Epithelial cell of proximal tubule (primary cell): ENCODE measurements at regions not wholly inside any gene's neighbourhood (a gene's known extent, or its start where the extent isn't known, plus 50 kb on each side); places are given as distances from the start of the nearest gene placed in this dataset.

ENCODE experiments used
- DNase-seq: peaks from one replicate; pipeline ENCODE4 v3.0.0-alpha.2; 2011; ENCODE audit warnings: low read depth
- H3K4me3 ChIP-seq: 2 replicates; pipeline ENCODE4 v1.5.1; 2011; ENCODE audit warnings: low read depth, mild to moderate bottlenecking, low read length
- TF ChIP-seq, protein P1 (sequence below): conservative IDR thresholded peaks from 2 replicates; pipeline ENCODE4 v1.5.1; 2012; ENCODE audit warnings: low read depth, mild to moderate bottlenecking, low read length

DNA sequence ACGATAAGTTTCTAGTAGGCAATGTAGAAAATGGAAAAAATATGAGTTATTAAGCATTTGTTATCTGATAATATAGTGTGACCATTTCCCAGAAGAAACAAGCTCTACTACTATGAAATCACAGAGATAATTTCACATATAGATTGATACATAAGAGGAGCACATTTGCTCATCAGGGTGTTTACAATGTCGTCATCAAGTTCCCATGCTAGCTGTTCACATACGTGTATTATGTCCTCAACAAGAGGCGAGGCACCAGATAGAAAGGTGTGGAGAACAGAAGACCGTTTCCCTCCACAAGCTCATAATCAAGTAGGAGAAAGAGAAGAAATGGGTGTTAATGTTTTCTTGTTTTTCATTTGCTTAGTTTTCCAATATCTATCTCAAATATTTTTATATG is 326.1 kb upstream of the ARID1B start:
- TF ChIP-seq, protein P1, sequence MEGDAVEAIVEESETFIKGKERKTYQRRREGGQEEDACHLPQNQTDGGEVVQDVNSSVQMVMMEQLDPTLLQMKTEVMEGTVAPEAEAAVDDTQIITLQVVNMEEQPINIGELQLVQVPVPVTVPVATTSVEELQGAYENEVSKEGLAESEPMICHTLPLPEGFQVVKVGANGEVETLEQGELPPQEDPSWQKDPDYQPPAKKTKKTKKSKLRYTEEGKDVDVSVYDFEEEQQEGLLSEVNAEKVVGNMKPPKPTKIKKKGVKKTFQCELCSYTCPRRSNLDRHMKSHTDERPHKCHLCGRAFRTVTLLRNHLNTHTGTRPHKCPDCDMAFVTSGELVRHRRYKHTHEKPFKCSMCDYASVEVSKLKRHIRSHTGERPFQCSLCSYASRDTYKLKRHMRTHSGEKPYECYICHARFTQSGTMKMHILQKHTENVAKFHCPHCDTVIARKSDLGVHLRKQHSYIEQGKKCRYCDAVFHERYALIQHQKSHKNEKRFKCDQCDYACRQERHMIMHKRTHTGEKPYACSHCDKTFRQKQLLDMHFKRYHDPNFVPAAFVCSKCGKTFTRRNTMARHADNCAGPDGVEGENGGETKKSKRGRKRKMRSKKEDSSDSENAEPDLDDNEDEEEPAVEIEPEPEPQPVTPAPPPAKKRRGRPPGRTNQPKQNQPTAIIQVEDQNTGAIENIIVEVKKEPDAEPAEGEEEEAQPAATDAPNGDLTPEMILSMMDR = no peak
- no peak overlapping the region for H3K4me3 ChIP-seq
- no peak for DNase-seq

DNA sequence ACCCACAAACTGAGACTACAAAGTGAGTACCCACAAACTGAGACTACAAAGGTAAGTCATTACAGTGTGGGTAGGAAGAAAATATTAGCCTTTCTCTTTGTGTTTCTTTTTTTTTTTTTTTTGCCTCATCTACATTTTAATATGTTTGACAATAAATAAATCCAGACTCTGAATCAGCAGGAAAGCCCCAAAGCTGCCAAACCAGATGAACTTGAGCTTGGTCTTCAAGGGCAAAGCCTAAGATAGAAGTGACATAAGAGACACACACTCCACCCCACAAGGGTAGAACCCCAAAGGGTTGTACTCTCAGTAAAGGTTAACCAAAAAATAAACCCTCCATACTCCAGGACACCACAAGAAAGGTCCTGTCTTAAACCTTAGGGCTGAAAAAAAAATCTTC is 326.8 kb upstream of the ARID1B start:
- TF ChIP-seq, protein P1 = no peak
- no peak for DNase-seq
- H3K4me3 ChIP-seq = no peak overlapping the region

DNA sequence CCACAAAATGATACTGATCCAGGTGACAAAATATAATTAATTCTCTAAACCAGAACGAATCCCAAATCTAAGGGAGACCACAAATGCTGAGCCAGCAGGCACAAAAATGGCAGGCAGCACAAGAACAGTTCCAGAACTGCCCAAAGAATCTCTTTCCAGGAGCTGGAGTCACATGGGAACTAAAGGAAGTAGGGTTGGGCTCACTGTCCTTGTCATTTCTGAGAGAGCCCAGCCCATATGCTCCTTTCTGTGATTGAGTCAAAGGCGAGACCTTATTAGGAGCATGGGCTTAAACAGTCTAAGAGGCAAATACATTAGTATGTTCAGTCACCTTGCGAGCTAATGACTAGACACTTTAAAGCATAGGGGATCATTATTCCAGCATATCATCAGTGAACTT is 327.6 kb upstream of the ARID1B start:
- TF ChIP-seq, protein P1 = no peak
- no peak overlapping the region for H3K4me3 ChIP-seq
- DNase-seq = no peak

DNA sequence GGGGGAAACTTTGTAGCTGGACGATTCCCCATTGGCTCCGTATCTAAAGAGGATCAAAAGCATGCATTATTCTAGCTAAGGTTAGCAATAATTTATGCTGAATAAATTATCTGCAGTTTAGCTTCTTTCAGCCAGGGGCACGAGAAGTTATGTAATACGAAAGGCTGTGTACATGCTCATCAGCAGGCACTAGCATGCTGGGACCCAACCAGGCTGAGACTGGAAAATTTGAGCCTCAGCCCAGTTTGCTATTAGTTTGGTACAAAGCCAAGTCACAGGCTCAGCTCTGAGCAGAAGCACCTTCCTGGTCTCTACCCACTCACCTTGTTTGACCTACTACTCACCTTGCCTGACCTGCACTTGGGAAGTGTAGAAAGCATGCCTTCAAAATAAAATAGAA is 328.1 kb upstream of the ARID1B start:
- no peak for DNase-seq
- TF ChIP-seq, protein P1 = no peak
- no peak overlapping the region for H3K4me3 ChIP-seq

DNA sequence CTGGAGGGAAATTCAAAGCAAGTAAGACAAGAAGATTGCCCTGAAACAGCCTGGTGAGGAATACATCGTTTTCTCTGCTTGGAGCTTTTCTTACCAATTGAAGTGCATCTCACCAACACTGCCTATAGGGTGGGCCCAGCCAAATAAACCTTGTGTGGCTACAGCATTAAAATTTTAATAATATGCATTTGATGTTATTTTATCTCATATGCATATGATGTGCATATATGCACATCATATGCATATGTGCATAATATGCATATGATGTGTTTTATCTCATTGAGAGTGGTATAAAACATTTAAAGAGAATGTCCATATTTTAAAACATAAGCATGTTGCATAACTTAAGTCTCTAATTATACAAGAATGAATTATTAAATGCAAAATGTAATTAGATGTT is 328.6 kb upstream of the ARID1B start:
- DNase-seq = no peak
- H3K4me3 ChIP-seq = no peak overlapping the region
- TF ChIP-seq, protein P1 = no peak

DNA sequence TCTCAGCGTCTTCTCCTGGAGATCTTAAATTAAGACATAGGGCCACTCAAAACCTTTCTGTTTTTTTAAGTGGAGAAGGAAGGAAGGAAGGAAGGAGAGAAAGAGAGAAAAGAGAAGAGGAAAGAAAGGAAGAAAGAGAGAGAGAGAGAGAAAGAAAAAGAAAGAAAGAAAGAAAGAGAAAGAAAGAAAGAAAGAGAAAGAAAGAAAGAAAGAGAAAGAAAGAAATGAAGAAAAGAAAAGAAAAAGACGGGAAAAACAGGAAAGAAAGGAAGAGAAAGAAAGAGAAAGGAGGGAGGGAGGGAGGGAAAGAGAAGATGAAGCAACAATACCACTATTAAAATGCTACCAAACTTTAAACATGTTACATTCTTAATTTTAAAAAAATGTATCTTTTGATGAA is 336.5 kb upstream of the ARID1B start:
- DNase-seq = no peak
- TF ChIP-seq, protein P1 = no peak
- no peak overlapping the region for H3K4me3 ChIP-seq

DNA sequence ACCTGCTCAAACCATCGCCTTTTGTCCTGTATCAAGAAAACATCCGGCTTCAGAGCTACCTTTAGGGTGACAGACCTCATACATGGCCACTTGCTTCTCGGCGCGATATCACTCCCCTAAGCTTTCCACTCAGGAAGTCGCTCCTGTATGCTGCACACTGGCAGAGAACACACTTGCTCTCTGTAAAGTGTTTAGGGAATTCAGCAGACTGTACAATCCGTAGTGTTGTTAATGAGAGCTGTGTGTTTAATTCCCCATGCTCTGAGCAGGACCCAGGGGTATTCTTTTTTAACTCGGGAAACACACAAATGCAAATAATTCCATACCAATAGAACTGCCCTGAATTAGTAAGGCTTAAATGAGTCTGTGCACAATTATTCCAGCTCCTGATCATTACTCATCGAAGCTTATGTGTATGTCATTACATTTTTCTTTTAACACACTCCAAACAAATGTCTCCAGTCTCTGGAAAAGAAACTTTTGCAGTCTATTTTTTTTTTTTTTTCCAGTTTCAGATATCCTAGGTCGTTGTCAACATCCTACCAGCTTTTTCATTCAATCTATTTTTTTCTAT is 338.7 kb upstream of the ARID1B start:
- DNase-seq = no peak
- TF ChIP-seq, protein P1 = no peak
- no peak overlapping the region for H3K4me3 ChIP-seq
